ENCODE measurements at regions not wholly inside any gene's neighbourhood (a gene's known extent, or its start where the extent isn't known, plus 50 kb on each side); places are given as distances from the start of the nearest gene placed in this dataset.

DNA sequence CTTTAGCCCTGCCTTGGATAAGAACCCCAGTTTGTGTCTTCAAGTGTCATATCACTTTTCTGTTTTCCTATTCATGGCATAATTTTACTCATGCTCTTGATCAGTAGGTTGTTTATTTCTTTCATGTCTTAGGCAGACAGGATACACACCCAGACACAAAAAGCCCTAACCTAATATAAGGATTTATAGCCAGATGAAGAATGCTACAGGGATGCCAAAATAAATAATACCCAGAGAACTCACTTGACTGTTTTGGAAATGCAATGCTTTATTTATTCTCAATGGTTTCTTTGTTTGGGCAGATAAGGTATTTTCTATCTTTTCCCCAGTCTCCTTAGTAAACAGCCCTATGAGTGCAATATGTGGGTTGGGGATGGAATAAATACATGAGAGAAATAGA, 424.0 kb upstream of the PDZRN3 start:
- TF ChIP-seq, protein P1, sequence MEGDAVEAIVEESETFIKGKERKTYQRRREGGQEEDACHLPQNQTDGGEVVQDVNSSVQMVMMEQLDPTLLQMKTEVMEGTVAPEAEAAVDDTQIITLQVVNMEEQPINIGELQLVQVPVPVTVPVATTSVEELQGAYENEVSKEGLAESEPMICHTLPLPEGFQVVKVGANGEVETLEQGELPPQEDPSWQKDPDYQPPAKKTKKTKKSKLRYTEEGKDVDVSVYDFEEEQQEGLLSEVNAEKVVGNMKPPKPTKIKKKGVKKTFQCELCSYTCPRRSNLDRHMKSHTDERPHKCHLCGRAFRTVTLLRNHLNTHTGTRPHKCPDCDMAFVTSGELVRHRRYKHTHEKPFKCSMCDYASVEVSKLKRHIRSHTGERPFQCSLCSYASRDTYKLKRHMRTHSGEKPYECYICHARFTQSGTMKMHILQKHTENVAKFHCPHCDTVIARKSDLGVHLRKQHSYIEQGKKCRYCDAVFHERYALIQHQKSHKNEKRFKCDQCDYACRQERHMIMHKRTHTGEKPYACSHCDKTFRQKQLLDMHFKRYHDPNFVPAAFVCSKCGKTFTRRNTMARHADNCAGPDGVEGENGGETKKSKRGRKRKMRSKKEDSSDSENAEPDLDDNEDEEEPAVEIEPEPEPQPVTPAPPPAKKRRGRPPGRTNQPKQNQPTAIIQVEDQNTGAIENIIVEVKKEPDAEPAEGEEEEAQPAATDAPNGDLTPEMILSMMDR (IDR thresholded peaks at IDR 0.05) = no peak
- TF ChIP-seq EZH2 (IDR thresholded peaks at IDR 0.05) (no peak), EZH2phosphoT487 (IDR thresholded peaks at IDR 0.05) (no peak)

All from neural progenitor cell (in vitro differentiated cells).